ENCODE measurements at regions not wholly inside any gene's neighbourhood (a gene's known extent, or its start where the extent isn't known, plus 50 kb on each side); places are given as distances from the start of the nearest gene placed in this dataset.

- WGBS, 2 donors: 54 to 78% methylated on average over 2 of the region's 2 CpGs
- Histone ChIP-seq H3K36me3 (no peaks in the 10 kb centered on the region), H3K27ac (no peak overlapping the region), H3K4me3 (replicated peaks in 1 of 3) (no peak overlapping the region), H3K27me3 (no peaks in the 10 kb centered on the region), H3K4me1 (no peaks in the 10 kb centered on the region), H3K9me3 (no peaks in the 10 kb centered on the region)
- DNase-seq: no peak
- intact Hi-C loops (cut with DNase I): no loop called here
- TF ChIP-seq CTCF (IDR thresholded peaks at IDR 0.05) (no peak), POLR2A (IDR thresholded peaks at IDR 0.05) (no peak)
Measured at GRCh38 chr2:48819206-48819735, 63.7 kb upstream of the LHCGR start.

- no peaks in the 10 kb centered on the region for H3K9me3 ChIP-seq
- no peak for TF ChIP-seq CTCF (IDR thresholded peaks at IDR 0.05)
- TF ChIP-seq POLR2A (IDR thresholded peaks at IDR 0.05): no peak
- H3K4me1 ChIP-seq: no peaks in the 10 kb centered on the region
- no peaks in the 10 kb centered on the region for H3K36me3 ChIP-seq
- no peak for DNase-seq
- H3K27me3 ChIP-seq: no peaks in the 10 kb centered on the region
- no peak overlapping the region for H3K27ac ChIP-seq
- intact Hi-C loops (cut with DNase I): no loop called here
- 42 to 48% methylated on average over 1 of the region's 1 CpG for WGBS, 2 donors
- H3K4me3 ChIP-seq (replicated peaks in 1 of 3): no peak overlapping the region
Measured at GRCh38 chr2:48817355-48817754, 61.8 kb upstream of the LHCGR start.

- Histone ChIP-seq H3K4me1 (no peaks in the 10 kb centered on the region), H3K27me3 (no peaks in the 10 kb centered on the region), H3K27ac (no peak overlapping the region), H3K9me3 (no peaks in the 10 kb centered on the region), H3K36me3 (no peaks in the 10 kb centered on the region), H3K4me3 (replicated peaks in 1 of 3) (no peak overlapping the region)
- 82 to 86% methylated on average over 1 of the region's 1 CpG for WGBS, 2 donors
- TF ChIP-seq CTCF (IDR thresholded peaks at IDR 0.05) (no peak), POLR2A (IDR thresholded peaks at IDR 0.05) (no peak)
- intact Hi-C loops (cut with DNase I): no loop called here
- DNase-seq: no peak
Measured at GRCh38 chr2:48812416-48812815, 56.9 kb upstream of the LHCGR start.

GRCh38 chr2:48808311-48808710 is 52.8 kb upstream of the LHCGR start:
- TF ChIP-seq POLR2A (IDR thresholded peaks at IDR 0.05) (no peak), CTCF (IDR thresholded peaks at IDR 0.05) (no peak)
- WGBS, 2 donors: 97% methylated on average over 1 of the region's 1 CpG
- intact Hi-C loops (cut with DNase I): no loop called here
- Histone ChIP-seq H3K36me3 (no peaks in the 10 kb centered on the region), H3K27ac (no peak overlapping the region), H3K9me3 (no peaks in the 10 kb centered on the region), H3K4me3 (replicated peaks in 1 of 3) (no peak overlapping the region), H3K27me3 (no peaks in the 10 kb centered on the region), H3K4me1 (no peaks in the 10 kb centered on the region)
- DNase-seq: no peak

All from thyroid gland (tissue), 4 donors.